K562 (cell line): ENCODE measurements at regions not wholly inside any gene's neighbourhood (a gene's known extent, or its start where the extent isn't known, plus 50 kb on each side); places are given as distances from the start of the nearest gene placed in this dataset.

ENCODE experiments used
- ATAC-seq: fragments of 200-7000 bp; cut with Tn5 transposase; 3 replicates; pipeline ENCODE4 v1.9.1; 2020; ENCODE audit warnings: moderate library complexity
- BruUV-seq: library from RNA; stranded (reverse); fragments of 400-500 nt; replicated peaks from 2 replicates; lab custom pipeline; 2021; lab: Mats Ljungman, UMichigan
- CTCF ChIA-PET: fragments of 300-600 bp; formaldehyde crosslinking; extraction: SDS; loops from one replicate; lab custom pipeline; 2021; ENCODE audit warnings: low intra/inter-chr PET ratio; lab: Yijun Ruan, JAX
- POLR2A ChIA-PET: fragments of 300-600, 350-650 bp; sonication (Branson Sonifier 250); formaldehyde crosslinking; extraction: SDS; loops from one replicate; lab custom pipeline; 2021; ENCODE audit warnings: antibody characterized with exemption, inconsistent platforms; lab: Yijun Ruan, JAX
- DNase-seq, 4 experiments: peaks; one replicate each; pipeline versions ENCODE4 v3.0.0 to v3.0.0-alpha.2; 2011 to 2018; ENCODE audit warnings: low spot score in 3 of 4, mixed read lengths in 3 of 4; ENCODE audit errors: extremely low read depth in 1 of 4
- FAIRE-seq: peaks from 2 replicates; lab custom pipeline; 2011; peaks lifted over from hg19 to GRCh38; lab: Jason Lieb, UNC
- H2AFZ ChIP-seq: 2 replicates; pipeline ENCODE4 v1.6.0; 2011; ENCODE audit warnings: low read depth, low read length, control low read depth, inconsistent platforms
- H3K27ac ChIP-seq: fragments of 200-600 bp; 3 replicates; pipeline ENCODE4 v1.8.0; 2011; ENCODE audit warnings: low read depth, mild to moderate bottlenecking, control low read depth, inconsistent platforms, low read length, moderate library complexity, mixed read lengths; ENCODE audit errors: extremely low read depth
- H3K27me3 ChIP-seq, 2 experiments: fragments of 300-600 bp in 1 of 2; 2 replicates in 1 of 2; 3 replicates in 1 of 2; pipeline versions ENCODE4 v1.6.0 to v1.8.0; 2011; ENCODE audit warnings: inconsistent platforms in 2 of 2, low read length in 2 of 2, mild to moderate bottlenecking in 1 of 2, mixed read lengths in 1 of 2, moderate library complexity in 1 of 2; ENCODE audit not compliant: control insufficient read depth in 2 of 2, insufficient read depth in 2 of 2
- H3K36me3 ChIP-seq: fragments of 300-600 bp; 3 replicates; pipeline ENCODE4 v1.8.0; 2011; ENCODE audit warnings: mild to moderate bottlenecking, low read length, inconsistent platforms; ENCODE audit not compliant: control insufficient read depth, insufficient read depth
- H3K4me1 ChIP-seq, 2 experiments: fragments of 200-600 bp in 1 of 2; replicated peaks in 1 of 2; 2 replicates in 1 of 2; 3 replicates in 1 of 2; pipeline versions ENCODE4 v1.5.1 to v1.8.0; 2011; ENCODE audit warnings: inconsistent platforms in 2 of 2, low read length in 2 of 2, mild to moderate bottlenecking in 1 of 2, mixed read lengths in 1 of 2, moderate library complexity in 1 of 2; ENCODE audit not compliant: control insufficient read depth in 2 of 2, insufficient read depth in 2 of 2
- H3K4me2 ChIP-seq: 2 replicates; pipeline ENCODE4 v1.6.1; 2011; ENCODE audit warnings: low read length, control low read depth, inconsistent platforms, mixed read lengths; ENCODE audit not compliant: insufficient read depth
- H3K4me3 ChIP-seq: fragments of 200-600 bp; sonication (generic), shearing (Covaris generic); 2 replicates; pipeline ENCODE4 v1.5.1; 2016; ENCODE audit warnings: control low read depth, inconsistent platforms
- H3K79me2 ChIP-seq: fragments of 200-600 bp; 3 replicates; pipeline ENCODE4 v1.8.0; 2011; ENCODE audit warnings: low read length, inconsistent platforms; ENCODE audit not compliant: control insufficient read depth, insufficient read depth
- H3K9ac ChIP-seq, 2 experiments: 2 replicates each; pipeline versions ENCODE4 v1.6.0 to v1.6.1; 2011; ENCODE audit warnings: low read depth in 2 of 2, low read length in 2 of 2, control low read depth in 1 of 2, inconsistent platforms in 1 of 2, mild to moderate bottlenecking in 1 of 2, mixed read lengths in 1 of 2; ENCODE audit not compliant: insufficient read depth in 1 of 2
- H3K9me1 ChIP-seq: one replicate; pipeline ENCODE4 v1.6.0; 2011; ENCODE audit warnings: inconsistent platforms, mild to moderate bottlenecking, low read length, moderate library complexity; ENCODE audit not compliant: control insufficient read depth, insufficient read depth
- H3K9me3 ChIP-seq: replicated peaks from 2 replicates; pipeline ENCODE4 v1.5.1; 2011; ENCODE audit warnings: low read depth, low read length, inconsistent platforms; ENCODE audit not compliant: control insufficient read depth, insufficient read depth
- H4K20me1 ChIP-seq: replicated peaks from 2 replicates; pipeline ENCODE4 v1.6.1; 2011; ENCODE audit warnings: low read length, inconsistent platforms, mixed read lengths; ENCODE audit not compliant: control insufficient read depth, insufficient read depth
- ADNP ChIP-seq: fragments of 200-800 bp; sonication (Bioruptor generic); IDR thresholded peaks from 2 replicates; pipeline ENCODE4 v1.6.1; 2016; ENCODE audit warnings: missing genetic modification characterization, missing compliant biosample characterization
- CTBP1 ChIP-seq: fragments of 450-650 bp; IDR thresholded peaks from 2 replicates; pipeline ENCODE4 v1.6.1; 2016; ENCODE audit warnings: borderline replicate concordance
- LEF1 ChIP-seq: fragments of 450-650 bp; IDR thresholded peaks from 2 replicates; pipeline ENCODE4 v1.6.1; 2016; ENCODE audit warnings: mild to moderate bottlenecking
- MNT ChIP-seq, 2 experiments: fragments of 450-650 bp; conservative IDR thresholded peaks; 2 replicates each; pipeline ENCODE4 v1.6.1; 2017; ENCODE audit warnings: mild to moderate bottlenecking in 2 of 2, moderate library complexity in 2 of 2
- RAD51 ChIP-seq: fragments of 450-650 bp; IDR thresholded peaks from 2 replicates; pipeline ENCODE4 v1.7.1; 2016; ENCODE audit warnings: low read depth, mild to moderate bottlenecking, borderline replicate concordance
- RBM15 ChIP-seq: fragments of 200-400 bp; formaldehyde crosslinking; IDR thresholded peaks from 2 replicates; pipeline ENCODE4 v1.6.1; 2018; ENCODE audit warnings: mild to moderate bottlenecking, low read length, moderate library complexity; ENCODE audit not compliant: insufficient read depth
- RHOXF2B ChIP-seq: fragments of 250-450 bp; sonication (Bioruptor Pico); conservative IDR thresholded peaks from 2 replicates; pipeline ENCODE4 v1.5.1; 2021
- SIN3B ChIP-seq: fragments of 450-650 bp; IDR thresholded peaks from 2 replicates; pipeline ENCODE4 v1.6.1; 2017; ENCODE audit warnings: low read depth, mild to moderate bottlenecking, moderate library complexity
- XRCC4 ChIP-seq: IDR thresholded peaks from one replicate; pipeline ENCODE4 v1.6.1; 2011; ENCODE audit not compliant: insufficient read depth, insufficient read length; ENCODE audit errors: extremely low read depth
- ZNF408 ChIP-seq: fragments of 250-450 bp; sonication (Bioruptor Pico); IDR thresholded peaks from 2 replicates; pipeline ENCODE4 v1.4.0; 2020; ENCODE audit warnings: low read depth, mild to moderate bottlenecking, moderate library complexity
- ZNF75A ChIP-seq: fragments of 450-650 bp; formaldehyde crosslinking; IDR thresholded peaks from 2 replicates; pipeline ENCODE4 v1.4.0; 2020; ENCODE audit warnings: mild to moderate bottlenecking
- in situ Hi-C: fragments of 300-500 bp; cut with MboI; formaldehyde crosslinking; loops from 4 replicates; pipeline ENCODE4 v1.15.0; 2018; ENCODE audit warnings: inconsistent platforms, mixed read lengths
- intact Hi-C: fragments of 100-400 bp; cut with micrococcal nuclease; formaldehyde crosslinking; loops from 2 replicates; pipeline ENCODE4 v1.14.2; 2022
- TF ChIP-seq, protein P1 (sequence below), 3 experiments: fragments of 200-800 bp in 1 of 3; fragments of 250-450 bp in 1 of 3; fragments of 450-650 bp in 1 of 3; sonication (Bioruptor Pico) in 1 of 3; sonication (Bioruptor generic) in 1 of 3; formaldehyde crosslinking in 1 of 3; IDR thresholded peaks; 2 replicates each; pipeline versions ENCODE4 v1.6.1 to v1.8.0; 2016 to 2022; ENCODE audit warnings: mild to moderate bottlenecking in 2 of 3, missing genetic modification characterization in 2 of 3, missing compliant biosample characterization in 1 of 3, moderate library complexity in 1 of 3

- no peak overlapping the region for H3K27ac ChIP-seq
- DNase-seq (no peak), FAIRE-seq (no peak), ATAC-seq (no peak)
- H3K9me1 ChIP-seq: no peaks in the 10 kb centered on the region
- ChIA-PET POLR2A (no interaction called here), CTCF (no interaction called here)
- in situ Hi-C loops (no loop called here), intact Hi-C loops (no loop called here)
- BruUV-seq: no TSS peak
- H4K20me1 ChIP-seq: no peaks in the 10 kb centered on the region
- H3K79me2 ChIP-seq: no peaks in the 10 kb centered on the region
- H3K36me3 ChIP-seq: no peaks in the 10 kb centered on the region
- no peak overlapping the region for H3K9ac ChIP-seq
- H3K4me2 ChIP-seq: no peak overlapping the region
- H3K4me1 ChIP-seq: no peaks in the 10 kb centered on the region
- no peak overlapping the region for H3K4me3 ChIP-seq
- H3K9me3 ChIP-seq: no peaks in the 10 kb centered on the region
- no peaks in the 10 kb centered on the region for H3K27me3 ChIP-seq
- no peak overlapping the region for H2AFZ ChIP-seq
- TF ChIP-seq ZNF408 (CRISPR knock-in tag) (no peak), RAD51 (no peak), ADNP (tag) (no peak), RHOXF2B (CRISPR knock-in tag) (no peak), RBM15 (no peak), SIN3B (no peak), MNT (conservative IDR thresholded peaks at IDR 0.05) (no peak), XRCC4 (no peak), CTBP1 (no peak), LEF1 (no peak), ZNF75A (no peak)
- TF ChIP-seq, protein P1, sequence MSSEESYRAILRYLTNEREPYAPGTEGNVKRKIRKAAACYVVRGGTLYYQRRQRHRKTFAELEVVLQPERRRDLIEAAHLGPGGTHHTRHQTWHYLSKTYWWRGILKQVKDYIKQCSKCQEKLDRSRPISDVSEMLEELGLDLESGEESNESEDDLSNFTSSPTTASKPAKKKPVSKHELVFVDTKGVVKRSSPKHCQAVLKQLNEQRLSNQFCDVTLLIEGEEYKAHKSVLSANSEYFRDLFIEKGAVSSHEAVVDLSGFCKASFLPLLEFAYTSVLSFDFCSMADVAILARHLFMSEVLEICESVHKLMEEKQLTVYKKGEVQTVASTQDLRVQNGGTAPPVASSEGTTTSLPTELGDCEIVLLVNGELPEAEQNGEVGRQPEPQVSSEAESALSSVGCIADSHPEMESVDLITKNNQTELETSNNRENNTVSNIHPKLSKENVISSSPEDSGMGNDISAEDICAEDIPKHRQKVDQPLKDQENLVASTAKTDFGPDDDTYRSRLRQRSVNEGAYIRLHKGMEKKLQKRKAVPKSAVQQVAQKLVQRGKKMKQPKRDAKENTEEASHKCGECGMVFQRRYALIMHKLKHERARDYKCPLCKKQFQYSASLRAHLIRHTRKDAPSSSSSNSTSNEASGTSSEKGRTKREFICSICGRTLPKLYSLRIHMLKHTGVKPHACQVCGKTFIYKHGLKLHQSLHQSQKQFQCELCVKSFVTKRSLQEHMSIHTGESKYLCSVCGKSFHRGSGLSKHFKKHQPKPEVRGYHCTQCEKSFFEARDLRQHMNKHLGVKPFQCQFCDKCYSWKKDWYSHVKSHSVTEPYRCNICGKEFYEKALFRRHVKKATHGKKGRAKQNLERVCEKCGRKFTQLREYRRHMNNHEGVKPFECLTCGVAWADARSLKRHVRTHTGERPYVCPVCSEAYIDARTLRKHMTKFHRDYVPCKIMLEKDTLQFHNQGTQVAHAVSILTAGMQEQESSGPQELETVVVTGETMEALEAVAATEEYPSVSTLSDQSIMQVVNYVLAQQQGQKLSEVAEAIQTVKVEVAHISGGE (CRISPR knock-in tag; IDR thresholded peaks at IDR 0.05): no peak
Observed at GRCh38 chr4:133856731-133857355, 344.7 kb downstream of the PABPC4L start.
